ENCODE measurements at regions not wholly inside any gene's neighbourhood (a gene's known extent, or its start where the extent isn't known, plus 50 kb on each side); places are given as distances from the start of the nearest gene placed in this dataset.

DNA sequence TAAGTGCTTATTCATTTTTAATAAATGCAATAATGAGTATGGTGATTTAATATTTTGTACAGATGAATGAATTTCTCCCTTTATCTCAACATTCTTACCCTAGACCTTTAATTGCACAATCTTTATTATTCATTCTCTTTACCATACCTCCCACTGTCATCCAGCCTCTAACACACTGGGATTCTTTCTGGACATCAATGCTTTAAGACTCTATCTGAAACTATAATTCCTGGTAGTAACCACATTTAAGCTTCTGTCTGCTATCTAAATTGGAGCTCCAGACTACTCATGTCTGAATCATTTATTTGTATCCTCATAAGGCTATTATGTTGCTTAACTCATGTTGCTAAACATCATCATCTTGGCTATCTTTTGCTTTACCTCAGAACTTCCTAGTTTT, 270.2 kb downstream of the ALG10B start:
- DNase-seq = no peak

DNA sequence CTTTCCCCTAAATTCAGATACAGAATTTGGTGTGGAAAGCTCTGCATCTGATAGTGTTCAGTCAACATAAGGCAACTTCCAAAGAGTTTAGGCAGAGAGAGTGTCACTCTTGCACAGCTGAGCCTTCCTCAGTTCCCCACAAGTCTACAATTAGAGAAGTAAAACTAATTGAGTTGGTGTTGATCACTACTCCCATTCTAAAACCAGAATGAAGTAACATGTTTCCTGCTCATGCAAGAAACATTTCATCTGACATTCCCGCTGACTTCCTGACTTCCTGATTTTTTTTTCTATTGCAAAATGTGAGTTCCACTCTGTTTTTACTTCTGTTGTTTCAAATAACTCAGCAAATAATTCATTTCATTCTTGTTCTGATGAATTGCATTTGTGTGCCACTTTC, 271.0 kb downstream of the ALG10B start:
- no peak for DNase-seq

DNA sequence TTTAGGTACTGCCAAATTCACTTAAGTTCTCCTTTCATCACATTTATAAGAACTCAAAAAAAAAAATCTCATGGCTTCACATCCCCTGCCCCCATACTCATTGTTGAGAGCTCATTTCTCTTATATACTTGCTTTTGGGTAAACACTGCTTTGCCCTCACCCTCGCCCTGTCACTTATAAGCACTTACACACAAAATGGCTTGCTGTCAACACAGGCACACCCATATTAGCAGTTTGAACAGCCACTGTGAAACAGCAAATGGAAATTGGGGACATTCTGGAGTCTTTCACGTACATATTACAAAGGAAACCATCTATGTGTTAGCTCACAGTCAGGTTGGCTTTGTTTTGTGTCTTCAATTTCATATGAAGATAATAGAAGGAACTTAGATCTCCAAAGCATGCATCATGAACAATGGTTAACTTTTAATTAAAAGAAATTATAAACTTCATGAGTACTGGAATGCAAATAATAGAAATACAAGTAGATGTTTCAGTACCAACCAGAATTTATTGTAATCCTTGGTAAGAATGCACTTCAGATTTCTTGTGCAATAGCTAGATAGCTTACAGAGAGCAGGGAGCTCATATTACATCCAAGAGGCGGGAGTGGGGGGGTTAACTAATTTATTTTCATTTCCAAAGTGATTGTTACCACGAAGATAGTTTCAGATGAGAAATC, 272.2 kb downstream of the ALG10B start:
- no peak for DNase-seq

DNA sequence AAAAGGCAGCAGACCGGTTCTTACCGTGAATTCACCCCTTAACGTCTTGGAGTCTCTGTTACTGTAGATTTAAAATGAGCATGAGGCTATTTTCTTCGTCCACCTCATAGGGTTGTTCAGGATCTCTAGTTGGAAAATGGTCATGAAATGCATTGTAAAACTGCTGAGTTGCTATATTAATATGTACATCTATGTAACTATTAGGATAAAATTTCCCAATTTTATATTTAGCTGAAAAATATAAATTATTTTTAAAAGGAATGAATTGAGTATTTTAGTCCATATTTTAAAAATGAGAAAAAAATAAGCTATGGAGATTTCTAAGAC, 272.7 kb downstream of the ALG10B start:
- DNase-seq = no peak

DNA sequence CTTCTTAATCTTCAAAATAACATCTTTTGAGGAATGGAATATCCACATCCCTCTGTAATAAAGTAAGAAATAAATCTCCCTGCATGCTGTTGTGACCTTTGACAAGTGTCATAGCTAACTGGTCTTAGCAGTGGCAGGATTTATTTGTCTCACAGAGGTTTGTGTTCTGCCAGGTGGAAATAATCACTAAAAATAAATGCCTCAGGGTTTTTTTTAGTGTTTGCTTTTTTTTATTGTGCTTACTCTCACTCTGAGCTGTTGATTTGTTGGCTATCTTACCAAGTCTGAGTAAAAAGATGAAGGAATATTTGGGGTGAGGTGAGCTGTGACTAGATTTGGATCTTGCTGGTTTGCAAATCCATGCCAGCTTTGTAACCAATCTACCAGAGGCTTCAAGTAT, 285.4 kb downstream of the ALG10B start:
- DNase-seq = no peak
